Inflammatory macrophage (primary cell): ENCODE measurements at regions not wholly inside any gene's neighbourhood (a gene's known extent, or its start where the extent isn't known, plus 50 kb on each side); places are given as distances from the start of the nearest gene placed in this dataset.
"Not testable (repeated sequence)": the region's sequence is repeated elsewhere in the genome, so short reads cannot be mapped to it uniquely, and the experiment has no call there.

Experiments
- DNase-seq, 2 donors: peaks; one replicate each; pipeline ENCODE4 v3.0.0-alpha.2; 2020 to 2022

DNA sequence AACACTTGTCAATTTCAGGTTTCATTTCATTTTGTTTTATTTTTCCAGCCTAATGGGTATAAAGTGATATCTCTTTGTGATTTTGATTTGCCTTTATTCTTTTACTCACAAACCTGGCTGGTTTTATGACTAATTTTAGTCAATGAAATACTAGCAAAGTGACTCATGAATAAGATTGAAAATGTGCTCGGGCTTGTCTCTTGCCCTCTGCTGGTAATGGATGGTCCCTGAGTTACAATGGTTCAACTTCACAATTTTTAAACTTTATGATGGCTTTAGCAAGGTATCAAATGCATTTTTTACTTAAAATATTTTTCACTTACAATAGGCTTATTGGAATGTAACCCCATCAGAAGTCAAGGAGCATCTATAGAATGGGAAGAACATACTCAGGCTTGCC is 431.4 kb upstream of the CCNG1 start:
- DNase-seq = no peak

DNA sequence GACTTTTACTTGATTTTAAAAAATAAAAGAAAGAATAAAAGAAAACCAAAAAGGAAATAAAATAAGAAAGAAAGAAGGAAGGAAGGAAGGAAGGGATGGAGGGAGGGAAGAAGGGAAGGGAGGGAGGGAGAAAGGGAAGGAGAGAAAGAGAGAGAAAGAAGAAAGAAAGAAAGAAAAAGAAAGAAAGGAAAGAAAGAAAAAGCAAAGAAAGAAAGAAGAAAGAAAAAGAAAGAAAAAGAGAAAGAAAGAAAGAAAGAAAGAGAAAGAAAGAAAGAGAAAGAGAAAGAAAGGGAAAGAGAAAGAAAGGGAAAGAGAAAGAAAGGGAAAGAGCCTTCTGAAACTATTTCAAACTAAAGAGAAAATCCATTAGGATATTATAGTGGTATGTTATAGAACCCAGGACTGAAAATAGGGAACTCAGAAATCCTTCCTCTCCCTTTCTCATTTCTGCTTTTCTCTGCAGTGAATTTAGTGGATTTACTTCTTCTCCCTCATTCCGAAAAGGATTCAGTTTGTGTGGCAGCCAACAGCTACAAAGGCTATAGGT is 414.7 kb upstream of the CCNG1 start:
- DNase-seq = no peak

- no peak for DNase-seq
Observed at GRCh38 chr5:163023846-163024245, 413.5 kb upstream of the CCNG1 start.

- no peak for DNase-seq
Observed at GRCh38 chr5:163024936-163025335, 412.5 kb upstream of the CCNG1 start.

- DNase-seq = no peak
Observed at GRCh38 chr5:163033656-163034055, 403.7 kb upstream of the CCNG1 start.

DNA sequence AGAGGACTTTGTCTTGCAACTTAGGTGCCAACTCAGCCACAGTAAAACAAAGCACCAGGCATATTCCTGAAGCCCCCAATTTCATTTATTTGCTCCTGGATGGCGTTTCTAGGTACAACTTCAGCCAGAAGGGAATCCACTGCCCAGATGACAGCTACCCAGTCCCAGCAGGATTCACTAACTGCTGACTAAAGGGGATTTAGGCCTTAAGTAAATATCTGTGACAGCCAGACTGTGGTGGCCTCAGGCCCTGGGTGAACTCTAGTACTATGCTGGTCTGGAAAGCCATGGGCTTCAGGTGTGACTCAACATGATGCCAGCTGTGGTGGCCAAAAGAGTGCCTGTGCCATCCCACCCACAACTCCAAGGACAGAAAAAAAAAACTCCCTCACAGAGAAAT is 396.1 kb upstream of the CCNG1 start:
- no peak for DNase-seq

- peak in 1 of 2 donors; percentile 1 for DNase-seq
Observed at GRCh38 chr5:163079618-163080017, 357.8 kb upstream of the CCNG1 start.

- no peak for DNase-seq
Observed at GRCh38 chr5:163089230-163089629, 348.2 kb upstream of the CCNG1 start.

- no peak for DNase-seq
Observed at GRCh38 chr5:163089926-163090325, 347.5 kb upstream of the CCNG1 start.

- no peak for DNase-seq
Observed at GRCh38 chr5:163094492-163095180, 342.8 kb upstream of the CCNG1 start.

- peak in 1 of 2 donors; percentile 4 for DNase-seq
Observed at GRCh38 chr5:163104464-163104863, 332.9 kb upstream of the CCNG1 start.

DNA sequence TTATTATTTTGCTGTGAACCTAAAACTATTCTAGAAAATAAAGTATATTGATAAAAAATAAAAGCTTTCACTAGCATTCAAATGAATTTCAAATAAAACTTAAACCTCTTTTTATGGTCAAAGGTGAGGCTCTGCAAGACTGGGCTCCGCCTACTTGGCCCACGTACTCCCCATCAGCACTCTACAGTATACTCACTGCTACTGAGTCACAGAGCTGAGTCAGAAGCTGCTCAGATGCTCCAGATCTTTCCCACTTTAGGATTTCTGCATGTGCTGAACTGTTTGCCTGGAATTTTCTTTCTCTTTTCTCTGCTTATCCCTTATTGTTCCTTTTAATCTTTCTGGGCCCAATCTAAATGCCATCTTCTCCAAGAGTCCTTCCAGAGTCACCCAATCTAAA is 331.9 kb upstream of the CCNG1 start:
- no peak for DNase-seq

GRCh38 chr5:163106098-163106497 is 331.3 kb upstream of the CCNG1 start:
- no peak for DNase-seq

- no peak for DNase-seq
Observed at GRCh38 chr5:163108351-163108750, 329.0 kb upstream of the CCNG1 start.

GRCh38 chr5:163115011-163115410 is 322.4 kb upstream of the CCNG1 start:
- DNase-seq = no peak

DNA sequence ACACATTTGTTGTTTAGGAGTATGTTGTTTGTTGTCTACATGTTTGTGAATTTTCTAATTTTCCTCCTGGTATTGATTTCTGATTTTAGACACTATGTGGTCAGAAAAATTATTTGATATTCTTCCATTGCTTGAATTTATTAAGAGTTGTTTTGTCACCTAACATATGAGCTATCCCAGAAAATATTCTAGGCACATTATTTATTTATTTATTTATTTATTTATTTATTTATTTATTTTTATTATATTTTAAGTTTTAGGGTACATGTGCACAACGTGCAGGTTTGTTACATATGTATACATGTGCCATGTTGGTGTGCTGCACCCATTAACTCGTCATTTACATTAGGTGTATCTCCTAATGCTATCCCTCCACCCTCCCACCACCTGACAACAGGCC is 320.8 kb upstream of the CCNG1 start:
- DNase-seq = not testable (repeated sequence)

DNA sequence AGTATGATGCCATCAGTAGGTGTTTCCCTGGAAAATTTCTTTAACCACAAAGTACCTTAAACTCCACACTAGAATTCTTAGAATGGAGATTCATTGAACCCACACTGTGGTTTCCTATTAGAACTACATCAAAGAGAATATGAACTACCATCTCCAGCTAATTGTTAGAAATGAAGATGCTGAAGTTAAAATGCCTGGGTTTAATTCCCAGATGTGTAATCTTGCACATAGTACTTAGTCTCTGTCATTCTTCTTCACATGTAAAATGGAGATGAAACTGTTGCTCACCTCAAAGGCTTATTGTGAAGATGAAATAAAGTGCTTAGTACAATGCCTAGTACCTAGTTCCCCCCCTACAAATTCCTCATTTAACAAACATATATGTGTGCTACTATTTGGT is 303.3 kb upstream of the CCNG1 start:
- no peak for DNase-seq

DNA sequence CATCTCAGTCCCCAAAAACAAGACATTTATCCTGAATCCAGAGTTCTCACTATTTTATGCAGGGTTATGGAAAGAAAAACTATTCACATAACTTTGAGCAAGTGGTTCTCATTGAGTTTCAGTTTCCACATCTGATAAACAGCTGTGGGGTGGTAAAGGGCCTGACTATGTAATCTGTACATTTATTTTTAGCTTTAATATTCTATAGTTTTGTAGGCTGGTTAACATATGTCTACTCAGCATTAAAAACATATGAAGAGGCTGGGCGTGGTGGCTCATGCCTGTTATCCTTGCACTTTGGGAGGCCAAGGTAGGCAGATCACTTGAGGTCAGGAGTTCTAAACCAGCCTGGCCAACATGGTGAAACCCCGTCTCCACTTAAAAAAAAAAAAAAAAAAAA is 301.5 kb upstream of the CCNG1 start:
- no peak for DNase-seq

DNA sequence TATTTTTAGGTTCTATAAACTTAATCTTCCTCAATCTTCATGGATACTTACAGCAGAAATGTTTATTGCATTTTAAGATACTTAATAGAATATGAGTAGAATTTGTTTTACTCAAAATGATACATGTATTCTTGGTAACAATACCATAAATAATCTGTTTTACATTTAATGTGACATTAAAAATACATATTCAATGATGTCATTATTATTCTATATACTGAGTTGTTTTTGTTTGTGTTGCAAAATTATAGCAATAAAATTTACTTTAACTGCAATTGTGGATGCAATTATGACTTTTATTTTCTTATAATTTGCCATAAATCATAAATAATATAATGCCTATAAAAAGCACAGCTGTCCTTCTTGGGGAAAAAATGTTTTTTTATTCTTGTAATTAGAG is 275.9 kb upstream of the CCNG1 start:
- DNase-seq = no peak

DNA sequence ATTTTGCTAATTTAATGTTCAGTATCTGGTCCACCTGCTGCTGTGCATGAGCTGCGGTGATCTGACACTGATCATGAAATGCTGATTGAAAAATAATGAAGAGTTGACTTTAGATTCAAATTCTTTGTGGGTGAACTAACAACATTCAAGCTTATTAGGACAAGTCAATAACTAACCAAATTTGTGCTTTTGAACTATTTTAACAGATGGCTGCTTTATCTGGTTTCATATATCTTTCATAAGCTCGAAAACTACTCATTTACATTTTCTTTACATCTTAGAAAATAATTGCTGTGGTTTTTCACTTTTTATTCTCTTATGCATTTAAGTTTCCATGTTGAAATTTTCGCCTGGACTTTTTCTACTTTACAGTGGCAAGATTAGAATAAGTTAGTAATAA is 274.8 kb upstream of the CCNG1 start:
- DNase-seq = no peak

- DNase-seq = no peak
Observed at GRCh38 chr5:163163858-163164257, 273.5 kb upstream of the CCNG1 start.

GRCh38 chr5:163165277-163165676 is 272.1 kb upstream of the CCNG1 start:
- DNase-seq = no peak

DNA sequence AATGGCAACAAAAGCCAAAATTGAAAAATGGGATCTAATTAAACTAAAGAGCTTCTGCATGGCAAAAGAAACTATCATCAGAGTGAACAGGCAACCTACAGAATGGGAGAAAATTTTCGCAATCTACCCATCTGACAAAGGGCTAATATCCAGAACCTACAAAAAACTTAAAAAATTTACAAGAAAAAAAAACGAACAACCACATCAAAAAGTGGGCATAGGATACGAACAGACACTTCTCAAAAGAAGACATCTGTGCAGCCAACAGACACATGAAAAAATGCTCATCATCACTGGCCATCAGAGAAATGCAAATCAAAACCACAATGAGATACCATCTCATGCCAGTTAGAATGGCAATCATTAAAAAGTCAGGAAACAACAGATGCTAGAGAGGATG is 267.2 kb upstream of the CCNG1 start:
- not testable (repeated sequence) for DNase-seq

DNA sequence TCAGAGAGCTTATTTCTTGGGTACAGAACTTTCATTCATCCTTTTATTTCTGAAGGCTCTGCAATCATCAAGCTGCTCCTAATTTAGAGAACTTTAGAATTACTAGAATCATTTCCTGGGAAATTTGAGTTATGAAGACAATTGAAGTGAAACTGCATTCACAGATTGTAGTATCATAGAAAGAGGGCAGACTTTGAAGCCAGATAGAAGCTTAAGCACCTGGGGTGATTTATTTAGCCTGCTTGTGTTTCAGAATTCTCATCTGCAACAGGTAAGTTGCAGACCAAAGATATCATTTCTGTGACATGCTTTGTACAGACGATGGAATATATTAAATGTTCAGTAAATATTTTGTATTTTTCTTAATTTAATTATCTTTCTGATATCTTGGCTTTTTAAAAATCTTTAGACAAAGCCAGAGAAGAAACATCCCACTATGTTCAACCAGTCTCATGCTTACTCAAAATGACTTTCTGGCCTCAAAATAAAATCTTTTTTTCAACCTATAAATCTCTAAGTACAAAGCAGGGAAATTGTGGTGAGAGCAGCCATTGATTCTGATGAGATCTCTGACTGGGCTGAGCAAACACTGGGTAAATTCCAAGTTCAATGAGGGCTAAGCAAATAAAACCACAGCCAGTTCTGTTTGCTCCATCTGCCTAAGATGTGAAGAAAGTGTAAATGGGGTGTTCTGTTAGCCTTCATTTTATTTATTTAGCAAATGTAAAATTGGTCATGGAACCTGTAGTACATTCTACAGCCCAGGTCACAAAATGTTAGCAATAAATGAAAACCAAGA is 264.7 kb upstream of the CCNG1 start:
- DNase-seq = no peak
